Tongue (tissue), 1 donor: ENCODE measurements at regions not wholly inside any gene's neighbourhood (a gene's known extent, or its start where the extent isn't known, plus 50 kb on each side); places are given as distances from the start of the nearest gene placed in this dataset.
A peak's percentile ranks its signal among the peaks of the same experiment; 100 is the strongest.

Experiments used
- DNase-seq: peaks from one replicate; pipeline ENCODE4 v3.0.0-alpha.2; 2015

DNA sequence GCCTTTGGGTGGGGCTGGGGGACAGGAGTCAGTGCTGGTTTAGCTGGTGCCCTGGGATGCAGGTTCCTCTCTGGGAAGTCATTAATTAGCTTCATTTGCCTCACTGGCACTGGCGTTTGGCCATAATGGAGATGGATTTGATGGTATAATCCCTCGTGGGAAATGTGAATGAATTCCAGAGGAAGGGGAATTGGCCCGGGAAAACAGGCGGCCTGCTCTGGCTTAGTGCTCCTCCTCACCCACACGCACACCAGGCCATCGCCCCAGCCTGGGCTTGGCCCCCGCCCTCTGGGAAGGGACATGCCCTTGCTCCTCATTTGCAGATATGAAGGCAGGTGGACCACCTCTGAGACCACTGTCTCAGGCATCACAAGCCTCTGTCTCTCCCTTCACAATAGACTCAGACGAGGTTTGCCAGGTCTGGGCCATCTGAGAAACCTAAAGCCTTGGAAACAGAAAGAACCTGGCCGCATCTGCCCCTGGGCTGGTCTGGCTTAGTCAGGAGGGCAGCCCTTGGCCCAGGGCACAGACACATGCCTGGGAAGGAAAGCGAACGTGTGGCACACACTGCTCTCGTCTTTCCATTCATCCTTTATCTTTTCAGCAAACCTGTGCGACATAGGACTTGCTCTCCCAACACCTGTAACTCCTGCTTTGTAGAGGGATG is 199.2 kb upstream of the CDH4 start:
- DNase-seq: peak; percentile 8

DNA sequence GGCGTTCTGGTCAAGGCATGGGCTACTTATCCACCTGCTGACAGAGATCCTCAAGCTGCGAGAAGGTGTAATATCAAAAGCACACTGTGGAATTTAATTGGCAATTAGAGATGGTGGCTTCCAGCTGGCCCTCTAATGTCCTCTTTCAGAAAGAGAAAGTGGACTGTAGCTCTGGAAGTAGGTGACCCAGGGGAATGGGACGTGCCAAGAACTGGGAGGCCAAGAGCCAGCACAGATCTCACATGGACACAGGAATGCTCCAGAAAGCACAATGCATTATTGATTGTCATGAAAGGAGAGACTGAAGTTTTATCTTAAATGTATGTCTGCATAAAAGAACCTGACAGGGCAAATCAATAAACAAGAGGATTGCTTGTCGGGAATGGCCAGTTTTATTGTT is 198.6 kb upstream of the CDH4 start:
- DNase-seq: no peak

GRCh38 chr20:61053889-61054288 is 198.2 kb upstream of the CDH4 start:
- DNase-seq: no peak

DNA sequence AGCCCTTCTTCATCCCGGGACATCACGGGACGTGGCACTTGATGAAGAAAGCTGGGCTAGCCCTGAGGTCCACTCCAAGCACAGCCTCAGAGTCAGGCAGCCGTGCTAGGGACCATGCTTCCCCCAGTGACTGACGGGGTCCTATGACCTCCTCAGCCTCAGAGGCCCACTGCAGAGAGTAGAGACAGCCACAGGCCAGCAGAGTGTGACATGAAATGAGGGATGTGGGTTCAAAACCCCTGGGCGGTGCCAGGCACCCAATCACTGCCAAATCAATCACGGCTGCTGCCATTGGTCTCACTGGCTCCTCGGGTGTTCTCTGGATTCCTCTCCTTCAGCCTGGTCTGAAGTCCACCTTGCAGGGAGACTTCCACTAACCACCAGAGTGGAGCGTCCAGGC is 197.7 kb upstream of the CDH4 start:
- DNase-seq: no peak

DNA sequence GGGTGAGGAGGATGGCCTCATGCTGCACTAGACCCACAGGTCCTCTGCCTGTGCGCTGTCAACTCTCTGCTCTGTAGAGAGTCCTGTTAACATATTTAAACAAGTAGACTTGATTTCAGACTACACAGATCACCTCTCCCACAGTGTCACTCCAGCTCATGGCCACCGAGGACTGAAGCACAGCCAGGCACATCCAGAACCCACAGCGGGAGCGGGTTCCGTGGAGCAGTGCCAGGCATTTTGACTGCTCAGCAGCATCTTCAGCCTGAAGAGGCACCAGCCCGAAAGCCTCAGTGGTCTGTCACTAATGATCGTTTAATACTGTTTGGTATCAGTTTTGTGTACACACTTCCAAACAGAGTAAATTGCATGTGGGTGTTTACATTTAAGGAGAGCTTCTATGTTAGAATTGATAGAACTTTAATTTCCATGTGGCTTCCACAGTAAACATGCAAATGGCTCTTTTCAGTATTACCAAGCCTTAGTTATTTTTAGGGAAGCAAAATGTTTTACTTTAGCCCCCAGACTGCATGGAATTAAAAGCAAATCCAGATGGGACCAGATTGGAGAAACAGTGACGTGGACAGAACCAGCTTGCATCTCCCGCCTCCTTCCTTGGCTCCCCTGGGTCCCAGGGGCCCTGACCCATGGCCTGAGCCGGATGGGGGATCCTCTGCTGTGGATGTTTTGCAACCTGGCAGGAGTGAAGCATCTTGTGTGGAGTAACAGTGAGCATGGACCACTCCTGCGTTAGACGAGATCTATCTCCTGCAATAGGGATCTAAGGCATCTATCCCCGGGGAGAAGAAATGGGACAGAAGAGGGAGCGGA is 196.7 kb upstream of the CDH4 start:
- DNase-seq: peak; percentile 13

- no peak for DNase-seq
Observed at GRCh38 chr20:61056116-61056515, 195.9 kb upstream of the CDH4 start.

DNA sequence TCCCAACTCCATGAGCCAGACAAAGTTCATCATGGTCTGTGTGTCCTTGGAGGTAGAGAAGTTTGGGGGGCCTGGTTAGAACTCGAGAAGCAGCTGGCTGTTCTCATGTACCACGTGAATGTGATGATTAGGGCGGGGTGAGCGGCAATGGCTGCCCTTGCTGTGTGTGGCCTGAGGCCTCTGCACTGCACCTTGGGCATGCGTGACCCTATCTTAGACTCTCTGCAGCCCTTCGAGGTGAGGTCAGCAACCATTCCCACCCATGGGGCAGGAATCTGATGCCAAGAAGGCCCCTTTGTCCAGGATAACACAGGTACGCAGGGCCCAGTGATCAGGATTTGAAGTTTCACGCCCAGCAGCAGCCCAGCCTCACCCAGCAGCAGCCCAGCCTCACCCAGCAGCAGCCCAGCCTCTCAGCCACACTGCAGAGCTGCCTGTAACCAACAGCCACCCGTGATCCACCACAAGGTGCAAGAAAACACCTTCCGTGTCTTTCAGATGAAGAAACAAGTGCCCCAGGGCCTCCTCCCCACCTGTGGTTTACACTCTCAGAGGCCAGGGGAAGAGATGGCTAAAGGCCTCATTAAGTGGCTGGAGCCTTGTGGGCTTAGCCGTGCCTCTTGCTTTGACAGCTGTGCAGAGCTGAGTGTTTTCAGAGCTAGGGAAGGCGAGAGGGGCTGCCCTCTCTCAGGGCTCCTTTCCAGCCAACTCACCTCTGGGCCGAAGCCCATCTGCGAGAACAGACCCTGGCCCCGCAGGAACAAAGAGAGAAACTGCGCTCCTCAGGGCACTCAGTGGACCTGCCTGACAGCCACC is 195.2 kb upstream of the CDH4 start:
- DNase-seq: peak; percentile 56

DNA sequence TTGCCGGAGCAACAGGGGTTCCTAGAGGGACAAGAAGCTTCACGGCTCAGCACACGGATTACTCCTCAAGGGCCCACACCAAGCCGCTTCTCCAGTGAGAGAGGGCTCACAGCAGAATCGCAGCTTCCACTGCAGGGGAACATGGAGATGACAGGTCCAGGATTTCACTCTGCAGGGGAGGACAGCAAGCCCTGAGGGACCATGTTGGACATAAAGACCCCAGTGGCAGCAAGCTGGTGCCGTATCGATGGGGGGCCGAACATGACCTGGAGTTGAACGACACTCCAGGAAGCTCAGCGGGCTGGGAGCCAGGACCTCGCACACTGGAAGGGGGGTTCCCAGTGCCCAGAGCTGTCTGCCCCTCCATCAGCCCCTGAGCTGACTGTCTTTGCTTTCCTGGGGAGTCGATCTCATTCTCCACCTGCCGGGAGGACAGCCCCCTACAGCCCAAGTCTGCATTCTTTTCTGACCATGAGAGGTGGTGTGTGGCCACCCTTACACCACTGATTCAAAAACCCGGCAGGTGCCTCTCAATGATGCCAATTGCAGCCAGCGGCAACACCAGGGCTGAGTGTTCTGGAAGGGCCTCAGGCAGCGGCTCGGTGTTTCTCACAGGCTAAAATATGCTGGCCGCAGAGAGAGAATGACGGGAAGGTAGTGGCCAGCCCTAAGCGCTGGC is 194.5 kb upstream of the CDH4 start:
- DNase-seq: no peak

DNA sequence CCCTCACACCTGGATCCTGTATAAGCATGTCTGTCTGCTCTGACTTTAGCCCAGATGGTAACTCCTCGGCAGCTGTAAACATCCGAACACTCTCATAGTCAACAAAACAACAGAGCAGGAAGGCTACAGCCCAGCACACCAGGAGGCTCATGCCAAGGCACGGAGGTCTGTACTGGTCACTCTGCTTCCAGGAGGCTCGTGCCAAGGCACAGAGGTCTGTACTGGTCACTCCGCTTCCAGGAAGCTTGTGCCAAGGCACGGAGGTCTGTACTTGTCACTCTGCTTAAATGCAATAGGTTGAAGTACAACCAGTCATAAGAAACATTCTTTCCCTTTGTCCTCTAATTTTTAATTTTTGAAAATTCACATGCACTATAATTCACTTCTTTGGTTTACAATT is 190.1 kb upstream of the CDH4 start:
- DNase-seq: no peak

- DNase-seq: no peak
Observed at GRCh38 chr20:61065853-61066252, 186.2 kb upstream of the CDH4 start.

DNA sequence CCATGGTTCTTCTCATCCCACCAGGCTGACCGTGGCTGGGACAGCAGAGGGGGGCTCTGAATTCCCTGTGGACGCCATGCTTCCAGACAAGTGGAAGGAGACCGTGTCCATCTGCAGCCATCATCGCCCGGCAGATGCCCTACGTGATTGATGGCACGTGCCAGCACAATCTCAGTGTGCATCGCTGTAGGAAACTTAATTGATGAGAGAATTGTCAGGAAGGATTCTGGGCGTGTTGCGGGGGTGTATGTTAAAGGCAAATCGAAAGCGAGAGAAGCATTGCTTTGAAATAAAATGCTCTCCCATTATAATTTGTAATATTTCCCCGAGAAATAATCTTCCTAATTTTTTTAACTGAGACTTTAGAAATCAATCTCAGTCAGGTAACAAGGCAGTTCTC is 185.5 kb upstream of the CDH4 start:
- no peak for DNase-seq

- no peak for DNase-seq
Observed at GRCh38 chr20:61067221-61067620, 184.8 kb upstream of the CDH4 start.

- no peak for DNase-seq
Observed at GRCh38 chr20:61072398-61072797, 179.7 kb upstream of the CDH4 start.

GRCh38 chr20:61073376-61073775 is 178.7 kb upstream of the CDH4 start:
- DNase-seq: no peak

GRCh38 chr20:61082720-61083119 is 169.3 kb upstream of the CDH4 start:
- DNase-seq: peak; percentile 8

- no peak for DNase-seq
Observed at GRCh38 chr20:61083431-61083830, 168.6 kb upstream of the CDH4 start.

DNA sequence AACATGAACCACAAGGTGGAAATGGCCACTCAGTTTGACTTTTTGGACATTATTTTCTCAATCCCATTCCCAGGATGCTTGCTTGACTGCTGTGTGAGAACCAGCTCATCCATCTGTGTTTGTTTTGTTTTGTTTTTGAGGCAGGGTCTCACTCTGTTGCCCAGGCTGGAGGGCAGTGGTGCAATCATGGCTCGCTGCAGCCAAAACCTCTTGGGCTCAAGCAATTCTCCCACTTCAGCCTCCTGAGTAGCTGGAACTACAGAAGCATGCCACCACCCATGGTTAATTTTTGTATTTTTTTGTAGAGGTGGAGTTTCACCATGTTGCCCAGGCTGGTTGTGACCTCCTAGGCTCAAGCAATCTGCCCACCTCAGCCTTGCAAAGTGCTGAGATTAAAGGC is 166.0 kb upstream of the CDH4 start:
- no peak for DNase-seq

DNA sequence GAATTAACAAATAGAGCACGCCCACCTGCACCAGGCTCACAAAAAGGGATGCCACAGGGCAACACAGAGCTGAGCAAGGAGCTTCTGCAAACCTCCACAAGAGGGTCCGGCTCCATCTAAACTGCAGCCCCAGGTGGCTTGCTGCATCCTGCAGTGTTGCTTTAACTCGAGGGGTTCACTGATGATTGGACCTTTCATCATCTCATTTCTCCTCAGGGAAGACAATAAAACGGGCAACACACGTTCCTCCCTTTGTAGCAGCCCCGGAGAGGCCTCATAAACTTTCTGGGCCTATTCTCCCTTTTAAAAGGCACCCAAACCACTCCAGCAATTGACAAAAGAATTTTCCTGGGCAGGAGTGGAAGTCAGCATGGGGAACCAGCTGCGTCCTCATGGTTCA is 161.5 kb upstream of the CDH4 start:
- no peak for DNase-seq

- DNase-seq: no peak
Observed at GRCh38 chr20:61092251-61092650, 159.8 kb upstream of the CDH4 start.

- no peak for DNase-seq
Observed at GRCh38 chr20:61094581-61094980, 157.5 kb upstream of the CDH4 start.

DNA sequence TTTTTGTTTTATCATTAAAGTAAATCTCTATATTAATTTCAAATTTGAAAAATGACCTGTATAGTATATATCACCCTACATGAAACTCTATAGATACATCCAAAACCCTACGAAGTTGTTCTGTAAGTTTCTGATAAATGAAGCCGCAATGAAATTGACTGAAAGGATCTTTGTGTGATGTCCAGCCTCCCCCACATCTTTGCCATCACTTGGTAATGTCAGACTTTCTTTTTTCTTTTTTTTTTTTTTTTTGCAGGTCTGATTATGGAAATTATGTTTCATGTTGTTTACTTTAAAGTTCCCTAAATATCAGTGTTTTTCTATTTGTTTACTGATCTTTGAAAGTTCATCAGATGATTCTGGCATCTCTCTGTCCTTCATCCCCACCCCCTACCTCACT is 155.6 kb upstream of the CDH4 start:
- no peak for DNase-seq

DNA sequence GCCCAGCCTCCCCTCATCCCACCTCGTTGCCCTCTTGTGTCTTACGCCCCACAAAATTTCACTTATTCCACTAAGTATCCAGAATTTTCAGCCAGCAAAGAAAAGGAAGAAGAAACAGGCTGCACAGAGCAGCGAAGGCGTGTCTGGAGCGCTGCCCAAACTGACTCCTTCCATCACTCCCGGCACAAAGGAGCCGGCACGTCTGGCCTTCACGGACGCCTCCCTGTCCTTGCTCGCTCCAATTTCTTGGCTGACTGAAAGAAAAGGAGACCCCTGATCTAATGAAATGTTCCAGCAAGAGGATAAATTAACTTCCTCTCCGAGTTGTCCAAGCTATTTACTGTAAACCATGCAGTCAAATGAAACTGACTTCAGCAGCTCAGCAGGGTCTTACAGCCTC is 152.3 kb upstream of the CDH4 start:
- DNase-seq: peak; percentile 78

- no peak for DNase-seq
Observed at GRCh38 chr20:61100489-61100888, 151.6 kb upstream of the CDH4 start.
